Astrocyte of the spinal cord (primary cell): ENCODE measurements at regions not wholly inside any gene's neighbourhood (a gene's known extent, or its start where the extent isn't known, plus 50 kb on each side); places are given as distances from the start of the nearest gene placed in this dataset.

Source experiments
- DNase-seq: peaks from one replicate; pipeline ENCODE4 v3.0.0; 2011; ENCODE audit warnings: low read depth, low spot score
- H3K4me3 ChIP-seq: 2 replicates; pipeline ENCODE4 v1.5.1; 2011; ENCODE audit warnings: low read depth, mild to moderate bottlenecking, low read length, moderate library complexity
- CTCF ChIP-seq: IDR thresholded peaks from 2 replicates; pipeline ENCODE4 v1.5.1; 2012; ENCODE audit warnings: low read depth, mild to moderate bottlenecking, low read length, inconsistent platforms
- in situ Hi-C: cut with HindIII; loops from 2 replicates; pipeline ENCODE4 v1.10.0; 2017; ENCODE audit warnings: low sequenced_read_pairs

GRCh38 chr7:119219663-119220062 lies 995.2 kb downstream of the ANKRD7 start:
- in situ Hi-C loops, result no loop called here
- no peak overlapping the region for H3K4me3 ChIP-seq
- DNase-seq, result no peak
- TF ChIP-seq CTCF, result no peak

- no peak for TF ChIP-seq CTCF
- DNase-seq, result no peak
- no peak overlapping the region for H3K4me3 ChIP-seq
- in situ Hi-C loops, result no loop called here
Measured at GRCh38 chr7:119223930-119224329, 999.4 kb downstream of the ANKRD7 start.

- in situ Hi-C loops, result no loop called here
- DNase-seq, result no peak
- TF ChIP-seq CTCF, result no peak
- H3K4me3 ChIP-seq, result no peak overlapping the region
Measured at GRCh38 chr7:119228482-119228881, 1004.0 kb downstream of the ANKRD7 start.

- H3K4me3 ChIP-seq, result no peak overlapping the region
- DNase-seq, result no peak
- in situ Hi-C loops, result no loop called here
- no peak for TF ChIP-seq CTCF
Measured at GRCh38 chr7:119232091-119232490, 1007.6 kb downstream of the ANKRD7 start.

- DNase-seq, result no peak
- in situ Hi-C loops, result no loop called here
- TF ChIP-seq CTCF, result no peak
- no peak overlapping the region for H3K4me3 ChIP-seq
Measured at GRCh38 chr7:119233015-119233414, 1008.5 kb downstream of the ANKRD7 start.

- in situ Hi-C loops, result no loop called here
- no peak overlapping the region for H3K4me3 ChIP-seq
- DNase-seq, result no peak
- TF ChIP-seq CTCF, result no peak
Measured at GRCh38 chr7:119252962-119253361, 1020.0 kb upstream of the KCND2 start.

GRCh38 chr7:119254742-119255141 lies 1018.2 kb upstream of the KCND2 start:
- peak; percentile 10 for DNase-seq
- TF ChIP-seq CTCF, result no peak
- in situ Hi-C loops, result no loop called here
- H3K4me3 ChIP-seq, result no peak overlapping the region
